GM11168 (cell line): ENCODE measurements at regions not wholly inside any gene's neighbourhood (a gene's known extent, or its start where the extent isn't known, plus 50 kb on each side); places are given as distances from the start of the nearest gene placed in this dataset.

Experiments used
- in situ Hi-C: fragments of 300-500 bp; cut with MboI; formaldehyde crosslinking; loops from one replicate; pipeline ENCODE4 v1.12.0; 2022; ENCODE audit warnings: low sequenced_read_pairs; ENCODE audit not compliant: unreplicated experiment

GRCh38 chr15:59953392-59953883, 50.7 kb upstream of the FOXB1 start:
- in situ Hi-C loops, result no loop called here

GRCh38 chr15:59952960-59953359, 51.2 kb upstream of the FOXB1 start:
- in situ Hi-C loops, result no loop called here

- in situ Hi-C loops, result no loop called here
Observed at GRCh38 chr15:59950603-59951388, 53.3 kb upstream of the FOXB1 start.

GRCh38 chr15:59948924-59949613, 55.0 kb upstream of the FOXB1 start:
- in situ Hi-C loops, result no loop called here

GRCh38 chr15:59946084-59946483, 58.0 kb upstream of the FOXB1 start:
- in situ Hi-C loops, result no loop called here

GRCh38 chr15:59945036-59945435, 59.1 kb upstream of the FOXB1 start:
- in situ Hi-C loops, result no loop called here

GRCh38 chr15:59941612-59942011, 62.5 kb upstream of the FOXB1 start:
- in situ Hi-C loops, result no loop called here

DNA sequence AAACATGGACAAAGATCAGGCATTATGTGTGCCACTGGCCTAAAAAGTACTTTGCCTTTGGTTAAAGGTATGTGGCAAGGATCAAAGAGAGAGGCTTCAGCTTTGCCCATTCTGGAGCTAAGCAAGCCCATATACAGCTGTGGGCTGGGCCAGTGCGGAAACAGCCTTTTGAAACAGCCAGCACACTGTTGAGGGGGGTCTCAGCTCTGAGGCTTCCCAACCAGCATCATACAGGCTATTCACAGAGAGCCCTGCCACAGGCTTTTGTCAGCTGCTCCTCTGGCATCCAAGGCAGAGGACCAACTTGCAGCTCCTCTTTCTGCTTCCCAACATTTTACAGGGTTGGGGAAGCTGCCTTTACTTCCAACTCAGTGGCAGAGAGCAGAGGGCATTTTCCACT, 63.2 kb upstream of the FOXB1 start:
- in situ Hi-C loops, result no loop called here

DNA sequence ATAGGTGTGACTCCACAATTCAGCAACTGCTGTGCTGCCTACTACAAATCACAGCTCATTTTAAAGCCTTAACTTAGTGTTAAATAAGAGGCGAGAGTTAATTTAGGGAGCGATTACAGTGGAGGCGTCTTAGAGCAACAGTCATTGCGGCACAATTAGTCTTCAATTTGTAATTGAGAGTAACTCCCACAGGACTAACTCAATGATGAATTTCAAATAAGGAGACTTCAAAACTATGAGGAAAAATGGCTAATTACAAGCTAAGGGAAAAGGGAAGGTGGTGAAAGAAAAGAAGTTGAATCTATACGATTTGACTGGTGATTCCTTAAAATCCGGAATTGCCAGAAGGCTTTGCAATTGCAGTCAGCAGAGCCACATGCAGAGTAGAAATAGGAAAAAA, 63.7 kb upstream of the FOXB1 start:
- in situ Hi-C loops, result no loop called here

DNA sequence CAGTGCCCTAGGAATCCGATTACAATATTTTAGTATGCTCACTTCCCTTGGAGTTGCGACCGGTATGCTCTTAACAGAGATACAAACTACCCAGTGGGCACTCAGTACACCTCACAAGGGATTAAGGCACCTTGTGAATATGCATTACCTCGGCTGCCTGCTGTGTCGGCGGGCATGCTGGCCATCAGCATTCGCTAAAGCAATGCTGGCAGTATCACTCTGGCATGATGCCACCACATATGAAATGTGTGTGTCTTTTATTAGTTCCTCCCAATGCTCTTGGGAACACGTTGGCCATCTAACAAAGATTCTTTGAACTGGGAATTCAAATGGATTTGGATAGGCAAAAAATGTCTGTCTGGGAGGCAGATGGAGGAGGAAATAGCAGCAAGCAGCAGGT, 67.4 kb upstream of the FOXB1 start:
- in situ Hi-C loops, result no loop called here

DNA sequence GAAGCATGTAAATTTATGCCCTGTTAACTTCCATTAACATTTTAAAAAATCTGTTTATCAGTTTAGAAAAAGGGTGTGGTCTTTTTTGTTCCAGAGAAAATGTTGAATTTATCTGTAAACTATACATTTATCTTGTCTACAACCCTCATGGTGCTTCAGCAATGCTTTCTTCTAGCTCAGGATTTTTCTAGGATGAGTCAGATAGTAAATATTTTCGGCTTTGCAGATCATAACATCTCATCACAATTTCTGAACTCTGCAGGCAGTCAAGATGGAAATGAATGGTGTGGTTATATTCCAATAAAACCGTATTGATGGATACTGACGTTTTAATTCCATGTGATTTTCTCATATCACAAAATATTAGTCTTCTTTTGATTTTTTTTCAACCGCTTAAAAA, 70.5 kb upstream of the FOXB1 start:
- in situ Hi-C loops, result no loop called here

DNA sequence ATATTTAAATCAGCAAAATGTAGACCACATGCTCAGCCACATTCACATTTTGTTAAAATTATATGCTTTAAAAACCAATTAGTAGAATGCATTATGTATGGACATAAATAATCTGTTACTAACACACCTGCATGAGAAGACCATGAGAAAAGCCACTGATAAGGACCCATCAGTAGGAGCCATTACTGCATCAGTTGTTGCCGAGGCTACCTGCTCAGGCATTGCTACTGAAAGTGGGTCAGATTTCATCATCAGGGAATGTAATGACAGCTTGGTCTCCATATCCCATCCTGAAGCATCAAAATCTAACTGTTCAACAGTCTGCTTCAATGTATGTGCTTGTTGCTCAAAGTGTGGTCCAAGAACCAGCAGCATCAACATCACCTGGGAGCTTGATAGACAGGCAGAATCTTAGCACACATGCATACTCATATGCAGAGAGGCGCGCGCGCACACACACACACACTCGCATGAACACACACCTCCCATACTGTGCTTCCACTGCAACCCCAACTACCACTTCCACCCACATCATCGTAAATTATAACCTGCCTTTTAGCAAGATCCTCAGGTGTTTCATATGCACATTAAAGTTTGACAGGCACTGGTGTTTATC, 72.4 kb upstream of the FOXB1 start:
- in situ Hi-C loops, result no loop called here

- in situ Hi-C loops, result no loop called here
Observed at GRCh38 chr15:59924812-59925522, 79.1 kb upstream of the FOXB1 start.

DNA sequence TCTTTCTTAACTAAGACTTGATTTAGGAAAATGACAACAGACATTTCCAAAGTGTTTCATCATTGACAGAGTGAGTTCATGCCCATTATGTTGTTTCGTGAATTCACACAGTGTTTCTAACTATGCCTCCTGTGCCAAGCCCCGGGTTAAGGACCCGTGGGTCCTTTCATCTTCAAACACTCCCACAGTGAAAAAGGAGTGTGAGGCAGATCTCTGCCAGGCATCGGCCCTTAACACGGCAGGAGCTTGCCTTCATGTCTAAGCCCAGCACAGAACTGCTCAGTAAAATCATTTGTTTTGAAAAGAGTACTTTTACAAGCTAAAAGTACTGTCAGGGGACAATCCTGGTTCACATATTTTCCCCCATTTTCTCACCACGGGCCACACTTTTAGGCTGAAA, 80.0 kb upstream of the FOXB1 start:
- in situ Hi-C loops, result no loop called here

DNA sequence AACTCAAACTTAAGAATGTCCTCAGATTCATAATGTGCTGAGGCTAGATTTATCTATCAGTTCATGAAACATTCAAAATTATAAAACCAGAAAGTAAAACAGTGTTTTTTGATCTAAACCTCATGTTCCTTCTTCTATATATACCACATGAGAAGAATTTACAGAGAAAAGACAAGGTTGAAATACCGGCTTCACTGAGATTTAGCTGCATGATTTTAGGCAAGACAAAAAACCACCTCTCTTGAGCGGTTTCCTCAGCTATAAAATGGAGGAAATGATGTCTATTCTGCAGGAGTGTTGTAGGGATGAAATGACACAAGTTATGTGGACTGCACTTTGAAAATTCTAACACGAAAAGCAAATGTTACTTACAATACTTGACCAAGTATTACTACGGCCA, 80.6 kb upstream of the FOXB1 start:
- in situ Hi-C loops, result no loop called here

DNA sequence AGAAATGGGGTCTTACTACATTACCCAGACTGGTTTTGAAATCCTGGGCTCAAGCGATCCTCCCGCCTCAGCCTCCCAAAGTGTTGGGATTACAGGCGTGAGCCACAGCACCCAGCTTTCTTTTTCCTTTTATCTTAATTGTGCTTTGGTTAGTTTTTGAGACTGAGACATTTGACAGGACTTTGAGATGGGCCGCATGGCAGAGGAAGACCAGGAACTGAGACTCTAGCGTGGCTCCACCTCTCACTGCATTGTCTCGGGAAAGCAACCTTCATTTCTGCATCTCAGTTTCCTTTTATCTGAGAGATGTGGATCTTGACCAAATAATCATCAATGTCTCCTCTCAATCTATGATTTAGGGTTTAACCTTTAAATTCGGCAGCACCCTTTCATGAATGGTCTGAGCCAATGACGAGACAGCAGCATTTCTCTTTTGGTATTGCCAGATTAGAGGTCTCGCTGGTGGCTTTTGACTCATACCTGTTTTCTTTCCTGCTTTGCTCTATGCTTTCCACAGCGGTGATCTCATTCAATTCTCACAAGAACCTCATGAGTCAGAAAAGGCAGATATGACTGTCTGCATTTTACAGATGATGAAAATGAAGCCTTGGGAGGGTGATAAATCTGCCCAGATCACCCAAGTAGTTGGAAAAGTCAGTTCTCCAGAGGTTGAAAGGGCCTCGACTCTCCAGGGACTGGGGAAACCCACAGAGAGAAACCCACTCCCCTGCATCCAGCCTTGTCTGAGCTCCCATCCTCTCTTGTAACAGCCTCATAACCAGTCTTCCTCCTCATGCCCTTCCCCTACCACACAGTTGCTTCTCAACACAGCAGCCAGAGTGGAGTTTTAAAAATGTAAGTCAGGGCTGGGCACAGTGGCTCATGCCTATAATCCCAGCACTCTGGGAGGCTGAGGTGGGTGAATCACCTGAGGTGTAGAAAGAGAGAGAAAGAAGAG, 84.8 kb upstream of the FOXB1 start:
- in situ Hi-C loops, result no loop called here

- in situ Hi-C loops, result no loop called here
Observed at GRCh38 chr15:59917504-59918157, 86.5 kb upstream of the FOXB1 start.

GRCh38 chr15:59906046-59906445, 98.1 kb upstream of the FOXB1 start:
- in situ Hi-C loops, result no loop called here

GRCh38 chr15:59905176-59905575, 98.9 kb upstream of the FOXB1 start:
- in situ Hi-C loops, result no loop called here
